GM18868 (cell line): ENCODE measurements at regions not wholly inside any gene's neighbourhood (a gene's known extent, or its start where the extent isn't known, plus 50 kb on each side); places are given as distances from the start of the nearest gene placed in this dataset.

Experiments
- ATAC-seq: cut with Tn5 transposase; IDR thresholded peaks from one replicate; pipeline ENCODE4 v1.9.1; 2021; ENCODE audit warnings: mild to moderate bottlenecking, moderate library complexity; ENCODE audit not compliant: unreplicated experiment

DNA sequence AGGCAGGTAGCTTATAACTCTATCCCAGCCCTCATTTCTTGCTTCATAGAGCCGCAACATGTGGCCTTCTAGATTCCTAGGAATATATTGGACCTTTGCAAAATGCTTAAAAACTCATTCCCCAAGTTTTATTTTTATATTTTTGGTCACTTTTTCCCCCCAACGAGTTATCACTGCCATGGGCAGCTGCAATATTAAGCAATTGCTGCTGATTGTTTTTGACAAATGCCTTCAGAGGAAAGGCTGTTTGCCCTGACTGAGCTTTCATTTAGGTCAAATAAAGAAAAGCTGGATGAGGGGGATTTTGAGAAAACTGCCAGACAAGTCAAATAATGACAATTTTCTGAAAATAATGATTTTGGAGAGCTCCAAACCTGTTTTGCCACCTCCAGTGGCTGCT lies 976.9 kb upstream of the MBL2 start:
- ATAC-seq = no peak

DNA sequence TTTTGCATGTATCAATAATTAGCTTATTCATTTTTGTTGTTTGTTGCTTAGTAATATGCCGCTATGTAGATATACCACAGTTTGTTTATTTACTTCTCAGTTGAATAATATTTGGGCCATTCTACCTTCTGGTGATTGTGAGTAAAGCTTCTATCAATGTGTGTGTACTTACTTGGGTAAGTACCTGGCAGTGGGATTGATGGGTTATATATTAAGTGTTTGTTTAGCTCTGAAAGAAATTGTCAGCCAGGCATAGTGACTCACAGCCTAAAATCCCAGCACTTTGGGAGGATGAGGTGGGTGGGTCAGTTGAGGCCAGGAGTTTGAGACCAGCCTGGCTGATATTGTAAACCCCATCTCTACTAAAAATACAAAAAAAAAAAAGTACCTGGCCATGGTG lies 975.7 kb upstream of the MBL2 start:
- ATAC-seq = no peak

DNA sequence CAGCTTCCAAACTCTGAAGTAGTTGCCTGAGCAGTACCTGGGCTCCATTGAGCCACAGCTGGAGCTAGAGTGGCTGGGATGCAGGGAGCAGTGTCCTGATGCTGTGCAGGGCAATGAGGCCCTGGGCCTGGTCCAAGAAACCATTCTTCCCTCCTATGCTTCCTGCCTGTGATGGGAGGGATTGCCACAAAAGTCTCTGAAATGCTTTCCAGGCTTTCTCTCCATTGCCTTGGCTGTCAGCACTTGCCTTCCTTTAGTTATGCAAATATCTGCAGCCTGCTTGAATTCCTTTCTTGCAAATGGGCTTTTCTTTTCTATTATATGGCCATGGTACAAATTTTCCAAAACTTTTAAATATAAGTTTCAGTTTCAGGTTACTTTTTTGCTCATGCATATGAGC lies 972.2 kb upstream of the MBL2 start:
- no peak for ATAC-seq

DNA sequence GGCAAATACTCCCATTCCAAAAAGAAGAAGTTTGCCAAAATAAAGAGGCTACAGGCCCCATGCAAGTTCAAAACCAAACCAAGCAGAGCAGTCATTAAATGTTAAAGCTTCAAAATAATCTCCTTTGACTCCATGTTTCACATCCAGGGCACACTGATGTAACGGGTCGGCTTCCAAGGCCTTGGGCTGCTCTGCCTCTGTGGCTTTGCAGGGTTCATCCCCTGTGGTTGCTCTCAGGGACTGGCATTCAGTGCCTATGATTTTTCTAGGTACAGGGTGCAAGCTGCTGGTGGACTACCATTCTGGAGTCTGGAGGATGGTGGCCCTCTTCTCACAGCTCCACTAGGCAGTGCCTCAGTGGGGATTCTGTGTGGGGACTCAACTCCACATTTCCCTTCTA lies 971.6 kb upstream of the MBL2 start:
- no peak for ATAC-seq

DNA sequence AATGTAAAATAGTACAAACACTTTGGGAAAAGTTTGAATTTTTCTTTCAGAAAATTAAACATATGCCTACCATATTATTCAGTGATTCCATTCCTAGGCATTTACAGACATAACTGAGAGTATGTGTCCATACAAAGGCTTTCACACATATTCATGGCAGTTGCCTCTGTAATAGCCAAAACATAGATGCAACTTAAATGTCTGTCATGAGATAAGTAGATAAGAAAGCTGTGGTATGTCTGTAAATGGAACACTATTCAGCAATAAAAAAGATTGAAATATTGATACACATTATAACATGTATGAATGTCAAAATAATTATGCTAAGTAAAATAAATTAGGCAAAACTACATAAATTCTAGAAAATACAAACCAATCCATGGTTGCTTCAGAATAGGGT lies 964.5 kb upstream of the MBL2 start:
- no peak for ATAC-seq

DNA sequence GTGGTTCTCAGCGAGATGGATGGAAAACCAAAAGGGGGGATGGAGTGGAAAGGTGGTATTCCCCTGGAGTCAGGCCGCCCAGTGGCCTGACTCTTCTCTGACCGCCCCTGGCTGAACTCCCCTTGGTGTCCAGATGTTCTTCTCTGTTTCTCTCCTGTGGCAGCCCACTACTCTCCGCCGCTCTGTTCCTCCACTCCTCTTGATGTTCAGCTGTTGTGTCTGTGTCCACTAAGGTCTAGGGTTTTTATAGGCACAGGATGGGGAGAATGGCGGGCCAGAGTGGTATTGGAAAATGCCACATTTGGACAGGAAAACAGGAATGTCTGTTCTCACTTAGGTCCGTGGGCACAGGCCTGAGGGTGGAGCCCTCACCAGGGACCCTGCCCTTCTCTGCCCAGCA lies 954.3 kb upstream of the MBL2 start:
- ATAC-seq = no peak

DNA sequence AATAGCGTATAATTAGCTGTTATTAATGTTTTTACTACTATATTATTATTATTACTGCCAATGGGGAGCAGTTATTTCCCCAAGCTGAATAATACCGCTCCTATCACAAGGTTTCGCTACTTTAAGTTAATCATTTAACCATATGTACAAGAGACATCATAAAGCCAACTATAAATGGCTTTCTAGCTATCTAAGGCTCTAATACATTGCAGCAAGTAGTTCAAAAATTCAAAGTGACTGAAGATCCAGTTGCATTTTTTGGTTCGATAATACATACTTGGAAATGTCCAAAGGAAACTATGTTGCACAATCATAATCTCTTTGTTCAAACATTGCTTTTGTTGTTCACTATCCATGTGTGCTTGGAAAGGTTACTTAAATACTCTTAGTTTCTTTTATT lies 952.0 kb upstream of the MBL2 start:
- no peak for ATAC-seq

DNA sequence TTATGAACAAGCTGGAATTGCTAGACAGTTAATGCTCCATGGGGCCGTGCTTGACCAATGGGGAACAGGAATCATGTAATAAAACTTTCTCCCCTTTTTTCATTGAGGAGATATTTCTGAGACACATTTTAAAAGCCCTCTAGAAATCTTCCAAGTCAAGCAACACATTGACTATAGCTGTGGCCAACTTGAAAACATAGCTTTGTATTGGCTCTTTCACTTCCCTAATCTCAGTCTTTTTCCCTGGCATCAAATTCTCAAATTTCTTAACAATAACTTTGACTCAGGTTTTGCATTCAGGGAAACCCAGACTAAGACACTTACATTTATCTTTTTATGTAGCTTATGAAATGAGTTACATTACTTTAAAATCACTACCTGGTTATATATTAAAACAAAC lies 947.1 kb upstream of the MBL2 start:
- ATAC-seq = no peak

DNA sequence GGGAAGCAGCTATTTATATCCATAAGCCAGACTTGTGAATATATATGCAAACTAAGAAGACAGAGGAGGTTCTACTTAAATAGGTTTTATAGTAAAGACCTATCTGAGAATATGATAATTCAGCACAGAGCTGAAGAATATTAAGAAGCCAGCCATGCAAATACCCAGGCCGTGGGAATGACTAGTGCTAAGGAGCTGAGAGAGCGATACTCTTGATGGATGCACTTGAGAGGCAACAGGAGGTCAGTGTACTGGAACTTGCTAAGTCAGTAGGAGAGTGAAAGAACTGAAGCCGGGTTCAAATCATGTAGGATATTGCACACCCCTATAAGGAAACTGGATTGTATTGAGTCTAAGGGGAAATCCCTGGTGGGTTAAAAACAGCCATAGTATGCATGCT lies 943.6 kb upstream of the MBL2 start:
- ATAC-seq = no peak

DNA sequence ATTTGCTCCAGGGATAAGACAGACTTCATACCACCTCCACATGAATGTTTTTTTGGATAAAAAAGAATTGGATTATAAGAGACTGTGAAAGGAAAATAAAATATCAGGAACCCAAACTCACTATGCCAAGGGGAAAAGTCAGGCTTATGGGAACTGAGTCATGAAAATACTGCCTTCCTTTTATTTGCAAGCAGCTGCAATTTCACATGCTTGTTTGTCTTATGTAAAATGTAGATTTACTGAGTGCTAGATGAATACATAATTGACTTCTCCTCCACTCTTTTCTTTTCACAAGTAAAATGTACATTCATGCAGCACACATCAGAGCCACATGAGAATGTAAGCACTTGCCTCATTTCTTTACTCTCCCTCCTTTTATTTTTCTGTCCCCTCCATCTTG lies 940.8 kb upstream of the MBL2 start:
- ATAC-seq = no peak

DNA sequence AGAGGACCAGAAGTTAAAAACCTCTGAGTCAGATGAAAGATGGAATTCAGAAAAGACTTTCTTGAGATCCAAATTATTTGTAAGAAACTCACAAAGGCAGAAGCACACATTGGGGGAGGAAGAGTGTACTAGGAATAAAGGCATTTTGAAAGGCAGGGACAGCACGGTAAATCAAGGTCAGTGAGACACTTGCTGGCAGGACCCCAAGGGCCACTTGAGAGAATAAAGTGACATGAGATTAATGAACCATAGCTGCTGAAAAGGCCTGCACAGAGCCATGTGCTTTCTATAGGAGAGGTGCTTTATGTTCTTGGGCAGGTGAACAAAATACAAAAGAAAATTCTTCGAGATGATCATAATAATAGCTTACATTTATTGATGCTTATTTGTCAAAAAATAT lies 929.9 kb upstream of the MBL2 start:
- no peak for ATAC-seq

DNA sequence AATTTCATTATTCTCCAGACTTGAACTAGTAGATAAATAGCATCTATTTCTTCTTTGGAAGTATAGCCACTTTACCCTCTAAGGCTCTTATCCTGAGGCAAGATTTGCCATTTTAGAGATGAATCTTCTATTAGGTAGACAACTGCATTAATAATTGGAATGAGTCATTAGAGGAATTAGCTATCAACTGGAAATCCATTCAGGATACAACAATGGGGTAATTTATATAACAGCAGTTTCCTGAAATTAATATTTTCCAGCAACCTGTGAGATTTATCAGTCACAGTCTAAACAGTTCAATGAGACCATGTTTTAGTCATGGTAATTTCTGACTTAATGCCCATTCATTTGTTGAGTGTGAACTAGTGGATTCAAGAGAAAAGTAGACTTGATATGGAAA lies 928.6 kb upstream of the MBL2 start:
- ATAC-seq = no peak

DNA sequence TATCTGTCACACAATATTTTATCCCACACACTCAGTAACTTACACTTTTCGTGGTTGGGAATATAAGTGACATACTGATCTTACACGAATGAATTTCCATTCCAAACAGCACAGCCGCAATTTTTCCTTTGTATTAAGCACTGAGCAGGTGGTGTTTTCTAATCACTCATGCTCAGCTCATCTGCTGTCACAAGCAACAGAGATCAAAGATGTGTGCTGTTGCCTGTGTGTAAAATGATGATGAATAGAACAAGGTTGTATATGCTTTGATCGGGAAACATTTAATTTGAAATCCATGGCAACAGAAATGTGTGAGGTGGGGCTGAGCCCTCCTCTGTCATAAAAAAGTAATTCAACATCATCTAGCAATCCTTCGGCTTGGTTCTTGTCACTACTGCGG lies 927.7 kb upstream of the MBL2 start:
- ATAC-seq = no peak

DNA sequence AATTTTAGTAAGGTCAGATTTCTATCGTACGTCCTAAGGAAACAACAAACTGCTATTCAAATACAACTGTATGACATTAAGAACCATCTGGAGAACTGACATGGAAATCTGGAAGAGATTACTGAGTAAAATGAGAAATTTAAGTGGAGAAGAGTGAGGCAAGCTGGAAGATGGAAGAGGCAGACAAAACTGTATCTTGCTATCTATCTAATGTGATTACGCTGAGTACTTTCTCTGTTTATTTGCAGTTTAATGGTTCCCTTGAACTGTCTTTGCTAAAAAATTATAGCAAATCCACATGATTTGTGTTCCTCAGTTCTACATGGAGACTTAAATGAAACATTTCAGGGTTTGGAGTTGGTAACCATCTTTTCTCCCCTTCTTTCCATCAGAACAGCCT lies 927.1 kb upstream of the MBL2 start:
- ATAC-seq = no peak

DNA sequence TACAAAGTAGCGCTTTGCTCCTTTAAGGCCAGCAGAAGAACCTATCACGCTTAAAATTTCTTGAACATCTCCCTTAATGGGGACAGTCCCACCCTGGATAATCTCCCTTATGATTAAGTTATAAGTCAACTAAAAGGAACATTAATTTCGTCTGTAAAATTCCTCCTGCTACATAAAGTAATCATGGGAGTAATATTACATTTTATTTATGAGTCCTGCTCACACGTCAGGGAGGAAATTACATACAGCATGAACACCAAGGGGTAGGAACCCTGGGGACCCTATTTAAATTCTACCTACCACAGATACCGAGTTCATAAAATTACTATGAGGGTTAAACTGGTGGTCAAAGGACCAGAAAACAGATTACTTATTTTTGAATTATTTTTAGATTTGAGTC lies 926.6 kb upstream of the MBL2 start:
- ATAC-seq = no peak

DNA sequence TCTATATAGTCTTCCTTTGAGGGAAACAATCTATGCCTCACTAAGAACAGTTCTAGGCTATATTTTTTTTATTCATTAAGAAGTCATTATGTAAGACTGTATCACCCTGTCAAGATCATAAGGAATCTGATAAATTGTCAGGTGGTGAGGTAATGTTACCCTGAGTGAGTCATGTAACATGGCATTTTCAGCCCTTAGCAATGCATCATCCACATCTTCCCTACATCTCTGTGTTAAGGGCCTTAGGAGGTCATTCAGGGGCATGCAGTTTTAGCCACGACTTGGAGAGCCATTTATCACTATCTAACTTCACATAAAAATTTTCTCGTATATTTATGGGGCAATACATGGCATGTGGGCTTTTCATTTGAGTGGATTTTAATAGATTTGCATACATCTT lies 924.5 kb upstream of the MBL2 start:
- ATAC-seq = no peak

DNA sequence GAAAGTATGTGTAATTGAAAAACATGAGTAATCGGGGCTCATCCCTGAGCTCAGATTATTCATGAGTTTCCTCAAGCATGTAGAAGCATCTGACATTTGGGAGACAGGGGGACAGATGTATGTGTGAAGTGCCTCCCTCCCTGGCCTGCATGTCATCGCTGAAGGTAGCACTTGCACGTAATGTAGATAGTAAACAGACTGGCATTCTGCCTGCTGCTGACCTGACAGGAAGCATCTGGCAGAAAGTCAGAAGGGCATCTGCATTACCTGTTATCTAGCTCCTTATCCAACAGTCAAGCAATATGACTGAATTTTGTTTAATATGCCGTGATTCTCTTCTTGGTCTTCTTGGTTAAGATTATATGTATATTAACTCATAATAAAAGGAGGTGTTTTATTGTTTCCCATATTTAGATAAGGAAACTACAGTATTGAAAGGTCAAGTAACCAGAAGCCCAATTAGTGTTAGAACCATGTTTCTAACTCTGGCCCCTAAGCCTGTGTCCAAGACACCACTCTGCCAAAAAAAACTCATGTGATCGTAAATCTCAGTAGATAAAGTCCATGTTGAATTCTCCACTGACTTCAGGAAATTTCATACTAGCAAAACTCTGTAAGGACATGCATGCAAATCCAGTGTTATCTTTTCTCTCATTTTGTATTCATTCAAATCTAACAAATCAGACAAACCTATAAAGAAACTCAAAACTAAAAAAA lies 918.1 kb upstream of the MBL2 start:
- no peak for ATAC-seq

DNA sequence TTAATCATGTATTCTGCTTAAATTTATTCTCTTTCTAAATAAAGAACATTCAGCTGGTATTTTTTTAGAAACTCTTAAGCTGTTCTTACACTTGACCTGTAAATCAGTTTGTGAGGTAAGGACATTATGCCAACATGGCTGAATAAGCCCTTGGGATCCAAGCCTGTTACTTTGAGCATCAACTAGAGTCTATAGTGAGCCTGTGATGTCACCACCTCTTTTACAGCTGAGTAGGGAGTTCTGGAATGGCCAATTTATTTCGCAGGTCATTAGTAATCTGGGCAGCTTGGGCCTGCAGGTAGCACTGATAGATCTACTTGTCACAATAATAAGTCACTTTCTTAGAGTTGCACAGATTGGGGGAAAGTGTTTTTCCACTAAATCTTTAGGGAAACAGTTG lies 915.2 kb upstream of the MBL2 start:
- ATAC-seq = no peak

DNA sequence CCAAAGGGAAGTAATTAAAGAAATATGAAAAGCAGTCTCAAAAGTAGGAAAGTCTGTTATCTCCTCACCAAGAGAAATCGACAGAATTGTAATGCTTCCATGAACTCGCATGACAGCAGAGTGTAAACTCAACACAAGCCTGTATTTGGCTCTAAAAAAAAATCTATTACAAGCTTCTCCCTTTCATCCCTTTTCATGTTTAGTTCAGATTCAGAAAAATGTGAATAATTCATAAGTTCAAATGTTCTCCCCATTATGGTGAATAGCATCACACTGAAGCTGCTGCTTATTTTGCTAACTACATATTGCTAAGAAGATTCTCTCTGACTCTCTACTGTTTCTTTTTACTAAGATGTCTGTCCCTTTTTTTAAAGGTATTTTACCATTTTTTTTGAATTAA lies 910.3 kb upstream of the MBL2 start:
- ATAC-seq = no peak

DNA sequence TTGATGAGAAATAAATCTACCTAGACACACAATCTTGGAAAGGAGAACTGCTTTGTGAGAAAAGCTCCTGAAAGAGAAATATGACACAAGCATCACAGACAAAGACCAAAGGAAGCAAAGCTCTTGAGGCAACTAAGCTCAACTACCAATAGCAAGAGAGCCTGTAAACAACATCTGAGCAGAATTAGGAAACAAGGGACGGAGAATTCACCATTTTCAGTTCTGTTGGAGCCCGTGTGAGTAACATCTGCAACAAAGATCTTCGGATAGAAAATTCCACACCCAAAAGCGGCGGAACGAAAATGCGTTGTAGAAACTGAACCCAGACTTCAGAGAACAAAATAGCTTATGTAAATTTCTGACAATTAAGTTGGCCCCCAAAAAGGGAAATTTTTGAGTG lies 909.9 kb upstream of the MBL2 start:
- ATAC-seq = no peak

DNA sequence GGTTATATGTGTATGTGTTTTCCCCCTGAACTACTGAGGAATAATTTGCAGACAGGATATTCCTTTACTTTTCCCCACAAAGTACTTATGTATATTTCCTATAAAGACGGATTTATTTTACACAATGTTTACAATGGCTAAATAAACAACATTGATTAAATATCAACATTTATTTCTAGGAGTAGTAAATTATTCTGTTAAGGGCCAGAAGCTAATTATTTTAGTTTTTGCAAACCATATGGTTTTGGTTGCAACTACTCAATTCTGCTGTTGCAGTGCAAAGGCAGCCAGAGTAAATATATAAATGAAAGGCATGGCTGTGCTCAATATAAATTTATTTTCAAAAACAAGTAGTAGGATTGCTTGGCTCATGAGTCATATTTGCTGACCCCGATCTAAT lies 907.1 kb upstream of the MBL2 start:
- no peak for ATAC-seq

DNA sequence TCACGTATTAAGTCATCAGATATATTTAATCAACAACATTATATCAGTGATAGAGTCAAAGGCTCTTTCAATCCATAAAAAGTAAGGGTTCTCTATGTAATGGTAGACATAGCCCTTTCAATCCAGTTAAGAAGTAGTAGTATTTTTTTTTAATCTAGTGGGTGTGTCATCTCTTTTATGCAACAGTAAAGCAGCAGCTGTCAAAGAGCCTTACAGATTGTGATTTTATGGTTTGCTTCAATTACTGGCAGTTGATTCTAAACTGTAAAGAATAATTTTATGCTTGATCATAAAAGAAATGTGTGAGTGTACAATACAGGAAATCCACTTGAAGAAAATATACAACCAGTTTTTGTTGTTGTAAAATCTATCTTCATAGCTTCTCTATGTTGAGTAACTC lies 902.6 kb upstream of the MBL2 start:
- ATAC-seq = no peak

DNA sequence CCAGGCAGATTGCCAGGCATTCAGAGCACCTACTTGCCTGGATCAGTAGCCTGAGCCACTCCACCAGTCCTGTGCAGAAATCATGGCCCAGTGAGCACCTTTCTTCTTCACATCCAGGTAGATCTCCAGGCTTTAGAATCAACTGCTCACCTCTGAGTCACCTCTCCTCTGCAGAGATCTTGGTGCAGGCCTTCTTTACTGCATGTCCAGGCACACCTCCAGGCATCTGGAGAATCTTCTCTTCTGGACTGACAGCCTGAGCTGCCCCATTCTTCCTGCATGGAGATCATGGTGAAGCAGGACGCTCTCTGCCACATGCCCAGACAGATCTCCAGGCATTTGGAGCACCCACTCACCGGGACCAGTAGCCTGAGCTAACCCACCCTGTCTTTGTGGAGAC lies 894.5 kb upstream of the MBL2 start:
- no peak for ATAC-seq
